OCI-LY1 (cell line): ENCODE measurements at regions not wholly inside any gene's neighbourhood (a gene's known extent, or its start where the extent isn't known, plus 50 kb on each side); places are given as distances from the start of the nearest gene placed in this dataset.

Experiments
- H2AFZ ChIP-seq: fragments of 200-600 bp; sonication (generic), shearing (Covaris generic); 2 replicates; pipeline ENCODE4 v1.6.0; 2014; ENCODE audit warnings: antibody characterized with exemption, mild to moderate bottlenecking, low read length
- H3F3A ChIP-seq: fragments of 200-600 bp; sonication (generic), shearing (Covaris generic); 2 replicates; pipeline ENCODE4 v1.6.0; 2014; ENCODE audit warnings: mild to moderate bottlenecking, antibody characterized with exemption, low read length, moderate library complexity; ENCODE audit not compliant: insufficient read depth
- H3K27ac ChIP-seq: fragments of 200-600 bp; sonication (generic); 2 replicates; pipeline ENCODE4 v1.5.1; 2014; ENCODE audit warnings: low read length, mixed run types, mild to moderate bottlenecking, low read depth; ENCODE audit not compliant: poor library complexity, severe bottlenecking
- H3K27me3 ChIP-seq: fragments of 200-600 bp; sonication (generic); 2 replicates; pipeline ENCODE4 v1.6.0; 2014; ENCODE audit warnings: antibody characterized with exemption, mild to moderate bottlenecking, low read length, moderate library complexity; ENCODE audit not compliant: insufficient read depth
- H3K36me3 ChIP-seq: fragments of 200-600 bp; sonication (generic); 2 replicates; pipeline ENCODE4 v1.6.1; 2014; ENCODE audit warnings: mild to moderate bottlenecking, antibody characterized with exemption, low read length, moderate library complexity, mixed read lengths; ENCODE audit not compliant: insufficient read depth
- H3K4me1 ChIP-seq: fragments of 200-600 bp; sonication (generic); 2 replicates; pipeline ENCODE4 v1.5.1; 2014; ENCODE audit warnings: mild to moderate bottlenecking, low read length, moderate library complexity; ENCODE audit not compliant: insufficient read depth, severe bottlenecking
- H3K4me2 ChIP-seq: fragments of 200-600 bp; sonication (generic), shearing (Covaris generic); 2 replicates; pipeline ENCODE4 v1.6.1; 2014; ENCODE audit warnings: low read length
- H3K4me3 ChIP-seq: fragments of 200-600 bp; sonication (generic); 2 replicates; pipeline ENCODE4 v1.5.1; 2014; ENCODE audit warnings: low read length, low read depth, mild to moderate bottlenecking, mixed read lengths; ENCODE audit not compliant: poor library complexity, severe bottlenecking
- H3K79me2 ChIP-seq: fragments of 200-600 bp; shearing (Covaris generic); 2 replicates; pipeline ENCODE4 v1.6.1; 2016; ENCODE audit warnings: mixed run types, low read length, mixed read lengths; ENCODE audit not compliant: insufficient read depth
- H3K9ac ChIP-seq: fragments of 200-600 bp; sonication (generic), shearing (Covaris generic); 2 replicates; pipeline ENCODE4 v1.6.1; 2014; ENCODE audit warnings: mild to moderate bottlenecking, low read length, mixed read lengths
- H3K9me2 ChIP-seq: fragments of 200-600 bp; sonication (generic), shearing (Covaris generic); 2 replicates; pipeline ENCODE4 v1.6.1; 2014; ENCODE audit warnings: low read depth, mild to moderate bottlenecking, low read length, mixed read lengths
- H3K9me3 ChIP-seq: fragments of 200-600 bp; shearing (Covaris generic); 2 replicates; pipeline ENCODE4 v1.6.1; 2014; ENCODE audit warnings: low read length, mixed read lengths
- H4K20me1 ChIP-seq: fragments of 200-600 bp; sonication (generic), shearing (Covaris generic); 2 replicates; pipeline ENCODE4 v1.6.0; 2016; ENCODE audit warnings: mild to moderate bottlenecking, low read length; ENCODE audit not compliant: insufficient read depth
- CTCF ChIP-seq: fragments of 200-600 bp; sonication (generic), shearing (Covaris generic); IDR thresholded peaks from 2 replicates; pipeline ENCODE4 v1.5.1; 2017; ENCODE audit warnings: mild to moderate bottlenecking, antibody characterized with exemption, low read length, moderate library complexity, mixed read lengths
- EZH2 ChIP-seq: fragments of 200-600 bp; sonication (generic), shearing (Covaris generic); IDR thresholded peaks from 2 replicates; pipeline ENCODE4 v1.8.0; 2017; ENCODE audit warnings: borderline replicate concordance, mixed run types, mild to moderate bottlenecking, antibody characterized with exemption, low read length, moderate library complexity, mixed read lengths

GRCh38 chr11:112498701-112499100, 238.0 kb upstream of the PLET1 start:
- no peaks in the 10 kb centered on the region for H3K4me1 ChIP-seq
- H3K4me3 ChIP-seq = no peak overlapping the region
- H3K36me3 ChIP-seq = no peaks in the 10 kb centered on the region
- no peaks in the 10 kb centered on the region for H3K9me3 ChIP-seq
- H3K27ac ChIP-seq = no peak overlapping the region
- H3K27me3 ChIP-seq = peaks cover 6% of the 10 kb centered on the region; the same call in 1 of the 2 replicates
- H3F3A ChIP-seq = no peaks in the 10 kb centered on the region
- no peaks in the 10 kb centered on the region for H3K79me2 ChIP-seq
- TF ChIP-seq CTCF = no peak
- no peak for TF ChIP-seq EZH2
- H3K9me2 ChIP-seq = no peaks in the 10 kb centered on the region
- H3K4me2 ChIP-seq = no peak overlapping the region
- no peaks in the 10 kb centered on the region for H4K20me1 ChIP-seq
- no peak overlapping the region for H3K9ac ChIP-seq
- H2AFZ ChIP-seq = no peak overlapping the region

- H2AFZ ChIP-seq = no peak overlapping the region
- H3K4me1 ChIP-seq = no peaks in the 10 kb centered on the region
- no peaks in the 10 kb centered on the region for H4K20me1 ChIP-seq
- no peaks in the 10 kb centered on the region for H3K9me2 ChIP-seq
- TF ChIP-seq EZH2 = no peak
- TF ChIP-seq CTCF = no peak
- no peak overlapping the region for H3K9ac ChIP-seq
- H3K4me2 ChIP-seq = no peak overlapping the region
- H3K27me3 ChIP-seq = peaks cover 6% of the 10 kb centered on the region; the same call in 1 of the 2 replicates
- H3K79me2 ChIP-seq = no peaks in the 10 kb centered on the region
- no peaks in the 10 kb centered on the region for H3F3A ChIP-seq
- no peaks in the 10 kb centered on the region for H3K9me3 ChIP-seq
- no peaks in the 10 kb centered on the region for H3K36me3 ChIP-seq
- H3K4me3 ChIP-seq = no peak overlapping the region
- H3K27ac ChIP-seq = no peak overlapping the region
Measured at GRCh38 chr11:112499153-112499880, 238.7 kb upstream of the PLET1 start.

GRCh38 chr11:112499881-112500204, 239.2 kb upstream of the PLET1 start:
- H3K9ac ChIP-seq = no peak overlapping the region
- TF ChIP-seq EZH2 (no peak), CTCF (no peak)
- H3K36me3 ChIP-seq = no peaks in the 10 kb centered on the region
- H3F3A ChIP-seq = no peaks in the 10 kb centered on the region
- no peaks in the 10 kb centered on the region for H3K9me2 ChIP-seq
- H2AFZ ChIP-seq = no peak overlapping the region
- H3K4me1 ChIP-seq = no peaks in the 10 kb centered on the region
- H4K20me1 ChIP-seq = no peaks in the 10 kb centered on the region
- no peak overlapping the region for H3K27ac ChIP-seq
- no peaks in the 10 kb centered on the region for H3K79me2 ChIP-seq
- no peaks in the 10 kb centered on the region for H3K9me3 ChIP-seq
- H3K4me2 ChIP-seq = no peak overlapping the region
- no peak overlapping the region for H3K4me3 ChIP-seq
- H3K27me3 ChIP-seq = peaks cover 6% of the 10 kb centered on the region; the same call in 1 of the 2 replicates
